WTC11 (cell line): ENCODE measurements at regions not wholly inside any gene's neighbourhood (a gene's known extent, or its start where the extent isn't known, plus 50 kb on each side); places are given as distances from the start of the nearest gene placed in this dataset.

Experiments used
- ZNF425 ChIP-seq: fragments of 250-450 bp; sonication (Bioruptor Pico); conservative IDR thresholded peaks from 2 replicates; pipeline ENCODE4 v1.9.0; 2021; ENCODE audit warnings: mild to moderate bottlenecking
- ZSCAN18 ChIP-seq: fragments of 250-450 bp; sonication (Bioruptor Pico); IDR thresholded peaks from 2 replicates; pipeline ENCODE4 v2.1.2; 2022; ENCODE audit warnings: mild to moderate bottlenecking, moderate library complexity

- TF ChIP-seq ZSCAN18 (CRISPR knock-in tag), result no peak
- no peak for TF ChIP-seq ZNF425 (CRISPR knock-in tag)
These were observed 218.6 kb upstream of the ANKRD55 start for GRCh38 chr5:56451742-56452141.
